OCI-LY1 (cell line): ENCODE measurements at regions not wholly inside any gene's neighbourhood (a gene's known extent, or its start where the extent isn't known, plus 50 kb on each side); places are given as distances from the start of the nearest gene placed in this dataset.

Source experiments
- CTCF ChIP-seq: fragments of 200-600 bp; sonication (generic), shearing (Covaris generic); IDR thresholded peaks from 2 replicates; pipeline ENCODE4 v1.5.1; 2017; ENCODE audit warnings: mild to moderate bottlenecking, antibody characterized with exemption, low read length, moderate library complexity, mixed read lengths
- EZH2 ChIP-seq: fragments of 200-600 bp; sonication (generic), shearing (Covaris generic); IDR thresholded peaks from 2 replicates; pipeline ENCODE4 v1.8.0; 2017; ENCODE audit warnings: borderline replicate concordance, mixed run types, mild to moderate bottlenecking, antibody characterized with exemption, low read length, moderate library complexity, mixed read lengths

DNA sequence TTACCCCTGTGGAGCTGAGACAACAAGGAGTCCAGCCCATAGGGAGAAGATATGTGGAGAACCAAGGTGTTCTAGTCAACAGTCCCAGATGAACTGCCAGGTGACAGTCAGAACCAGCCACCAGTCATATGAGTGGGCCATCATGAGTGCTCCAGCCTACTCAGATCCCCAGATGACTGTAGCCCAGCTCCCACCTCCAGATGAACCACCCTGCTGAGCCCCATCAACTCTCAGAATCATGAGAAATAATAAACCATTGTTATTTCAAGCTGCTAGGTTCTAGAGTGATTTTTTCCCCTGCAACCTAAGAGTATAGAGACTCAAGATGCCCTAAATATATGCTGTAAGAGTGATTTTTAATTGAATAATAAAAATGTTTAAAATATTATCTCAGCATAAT lies 444.2 kb downstream of the GPATCH2 start:
- no peak for TF ChIP-seq CTCF
- TF ChIP-seq EZH2, result no peak
